NCI-H187 treated with DMSO at 0.1 percent for 48 hours (cell line): ENCODE measurements at regions not wholly inside any gene's neighbourhood (a gene's known extent, or its start where the extent isn't known, plus 50 kb on each side); places are given as distances from the start of the nearest gene placed in this dataset.
"Not testable (repeated sequence)": the region's sequence is repeated elsewhere in the genome, so short reads cannot be mapped to it uniquely, and the experiment has no call there.

ENCODE experiments used
- DNase-seq: peaks from one replicate; lab custom pipeline; 2025; lab: John Stamatoyannopoulos, UW

DNA sequence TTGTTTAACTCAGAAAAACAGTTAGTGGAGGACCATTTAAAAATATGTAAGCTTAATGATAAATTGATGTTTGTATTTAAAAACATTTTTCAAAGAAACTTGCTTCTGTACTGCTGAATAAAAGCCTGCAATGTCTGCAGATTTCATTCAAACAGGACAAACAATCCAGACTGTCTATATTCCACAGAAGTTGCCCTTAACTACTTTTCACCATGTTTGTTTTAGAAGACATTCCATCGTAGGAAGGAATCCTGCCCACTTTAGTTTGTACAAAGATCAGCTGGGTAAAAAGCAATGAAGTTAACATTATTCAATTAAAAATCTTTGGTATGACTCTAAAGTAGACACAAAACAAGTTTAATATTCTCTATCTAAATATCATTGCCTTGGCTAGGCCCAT lies 195.7 kb upstream of the CCNH start:
- no peak for DNase-seq

DNA sequence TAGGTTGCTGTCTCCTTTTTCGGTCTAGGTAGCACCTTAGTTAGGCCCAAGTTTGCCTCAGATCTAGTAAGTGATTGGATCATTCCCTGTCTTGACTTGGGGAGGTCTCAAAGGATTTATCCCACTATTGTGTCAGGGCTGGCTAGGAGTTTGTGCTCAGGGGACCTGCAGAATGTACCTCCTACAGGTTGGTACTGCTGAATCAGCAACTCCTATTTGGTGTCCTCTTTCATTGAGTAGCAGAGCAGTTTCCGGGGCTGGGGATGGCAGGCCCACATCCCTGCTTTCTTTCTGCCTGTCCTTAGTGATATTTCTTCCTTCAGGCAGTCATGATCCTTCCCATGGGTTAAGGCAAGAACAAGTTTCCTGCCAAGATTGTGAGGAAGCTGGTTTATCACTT lies 192.9 kb upstream of the CCNH start:
- DNase-seq, result no peak

DNA sequence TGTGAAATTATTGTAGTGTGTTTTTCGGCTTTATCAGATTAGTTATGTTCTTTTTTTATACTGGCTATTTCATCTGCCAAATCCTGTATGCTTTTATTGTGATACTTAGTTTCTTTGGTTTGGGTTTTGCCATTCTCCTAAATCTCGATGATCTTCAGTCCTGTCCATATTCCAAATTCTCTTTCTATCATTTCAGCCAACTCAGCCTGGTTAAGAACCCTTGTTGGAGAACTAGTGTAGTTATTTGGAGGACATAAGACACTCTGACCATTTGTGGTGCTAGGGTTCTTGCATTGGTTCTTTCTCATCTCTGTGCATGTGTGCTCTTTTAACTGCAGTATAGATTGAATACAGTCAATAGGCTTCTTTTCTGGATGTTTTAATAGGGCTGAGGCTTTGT lies 187.0 kb upstream of the CCNH start:
- DNase-seq, result no peak

DNA sequence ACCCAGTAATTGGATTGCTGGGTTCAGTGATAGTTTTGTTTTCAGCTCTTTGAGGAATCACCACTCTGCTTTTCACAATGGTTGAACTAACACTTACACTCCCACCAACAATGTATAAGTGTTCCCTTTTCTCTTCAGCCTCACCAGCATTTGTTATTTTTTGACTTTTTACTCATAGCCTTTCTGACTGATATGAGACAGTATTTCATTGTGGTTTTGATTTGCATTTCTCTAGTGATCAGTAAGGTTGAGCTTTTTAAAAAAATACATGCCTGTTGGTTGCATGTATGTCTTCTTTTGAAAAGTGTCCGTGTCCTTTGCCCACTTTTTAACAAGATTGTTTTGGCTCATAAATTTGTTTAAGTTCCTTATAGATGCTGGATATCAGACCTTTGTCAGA lies 185.7 kb upstream of the CCNH start:
- DNase-seq, result no peak

DNA sequence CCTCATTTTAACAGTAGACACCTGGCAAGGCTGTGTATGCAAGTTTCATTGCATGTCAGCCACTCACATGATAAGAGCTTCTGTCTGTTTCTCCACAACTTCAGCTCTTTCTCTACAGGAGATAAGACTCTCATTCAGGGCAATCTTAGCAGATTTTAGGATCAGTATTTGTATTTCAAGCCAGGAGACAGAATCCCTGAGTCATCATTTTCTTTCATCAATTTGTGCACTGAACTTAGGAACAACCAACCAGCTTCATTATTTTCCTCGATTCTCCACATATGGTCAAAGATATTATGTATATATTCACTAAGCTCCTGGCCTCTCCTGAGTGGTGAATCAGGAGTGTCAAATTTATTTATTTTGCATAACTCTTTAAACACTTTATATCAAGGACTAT lies 181.8 kb upstream of the CCNH start:
- DNase-seq, result no peak

DNA sequence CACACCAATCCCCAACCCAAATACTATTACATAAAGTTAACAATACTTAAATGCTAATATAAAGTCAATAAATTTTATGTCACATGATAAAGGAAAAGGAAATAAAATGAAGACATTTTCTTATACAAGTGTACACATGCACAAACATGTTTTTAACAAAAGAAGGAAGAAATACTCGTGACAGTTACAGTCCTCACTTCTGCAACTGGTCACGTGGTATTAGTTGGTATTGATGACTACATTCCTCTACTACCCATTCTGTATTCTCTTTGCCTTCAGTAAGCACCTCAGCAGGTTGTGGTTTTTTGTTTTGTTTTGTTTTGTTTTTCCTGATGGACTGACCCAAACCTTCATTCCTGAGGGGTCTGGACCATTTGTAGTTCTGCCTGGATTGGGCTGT lies 176.9 kb upstream of the CCNH start:
- no peak for DNase-seq

DNA sequence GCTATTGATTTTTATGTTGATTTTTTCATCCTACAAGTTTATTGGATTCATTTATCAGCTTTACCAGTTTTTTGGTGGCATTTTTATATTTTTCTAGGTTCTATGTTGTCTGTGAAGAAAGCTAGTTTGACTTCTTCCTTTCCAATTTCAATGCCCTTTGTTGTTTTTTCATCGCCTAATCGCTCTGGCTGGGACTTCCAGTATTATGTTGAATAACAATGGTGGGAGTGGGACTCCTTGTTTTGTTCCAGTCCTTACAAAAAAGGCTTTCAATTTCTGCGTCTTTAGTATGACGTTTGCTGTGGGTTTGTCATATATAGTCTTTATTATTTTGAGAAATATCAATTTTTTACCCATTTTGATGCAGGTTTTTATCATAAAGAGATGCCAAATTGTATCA lies 175.6 kb upstream of the CCNH start:
- no peak for DNase-seq

DNA sequence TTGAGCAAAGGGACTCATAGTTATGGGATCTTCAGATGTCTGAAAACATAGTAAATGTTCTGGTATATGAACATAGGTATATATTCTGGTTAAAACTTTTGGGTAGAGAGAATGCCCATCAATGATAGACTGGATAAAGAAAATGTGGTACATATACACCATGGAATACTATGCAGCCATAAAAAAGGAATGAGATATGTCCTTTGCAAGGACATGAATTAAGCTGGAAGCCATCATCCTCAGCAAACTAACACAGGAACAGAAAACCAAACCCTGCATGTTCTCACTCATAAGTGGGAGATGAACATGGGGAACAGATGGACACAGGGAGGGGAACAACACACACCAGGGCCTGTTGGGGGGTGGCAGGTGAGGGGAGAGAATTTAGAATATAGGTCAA lies 171.0 kb upstream of the CCNH start:
- not testable (repeated sequence) for DNase-seq

DNA sequence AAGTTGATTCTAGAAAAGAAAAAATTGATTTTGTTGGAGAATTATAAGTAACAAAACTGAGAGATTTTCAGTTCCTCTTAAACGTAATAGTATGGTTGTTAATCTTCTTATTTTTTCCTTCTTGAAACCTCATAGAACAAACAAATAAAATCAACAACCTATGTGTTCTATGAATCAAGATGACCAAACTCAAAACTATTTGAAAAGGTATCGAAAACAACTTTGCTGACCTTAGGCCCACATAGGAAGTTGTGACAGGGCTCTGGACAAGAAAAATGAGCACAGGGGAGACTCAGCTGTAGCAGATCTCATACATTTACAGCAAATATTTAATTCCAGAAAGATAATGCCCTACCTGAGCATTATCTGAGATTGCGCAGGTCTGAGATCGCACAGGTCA lies 169.4 kb upstream of the CCNH start:
- DNase-seq, result no peak

DNA sequence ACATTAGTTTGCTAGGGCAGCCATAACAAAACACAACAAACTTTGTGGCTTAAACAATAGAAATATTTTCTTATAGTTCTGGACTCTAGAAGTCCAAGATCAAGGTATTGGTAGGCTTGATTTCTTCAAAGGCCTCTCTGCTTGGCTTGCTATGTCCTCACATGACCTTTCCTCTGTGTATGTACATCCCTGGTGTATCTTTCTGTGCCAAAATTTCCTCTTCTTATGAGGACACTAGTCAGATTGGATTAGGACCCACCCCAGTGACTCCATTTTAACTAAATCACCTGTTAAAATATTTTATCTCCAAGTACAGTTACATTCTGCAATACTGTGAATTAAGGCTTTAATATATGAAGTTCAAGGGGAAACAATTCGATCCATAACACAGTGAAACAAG lies 168.9 kb upstream of the CCNH start:
- no peak for DNase-seq

DNA sequence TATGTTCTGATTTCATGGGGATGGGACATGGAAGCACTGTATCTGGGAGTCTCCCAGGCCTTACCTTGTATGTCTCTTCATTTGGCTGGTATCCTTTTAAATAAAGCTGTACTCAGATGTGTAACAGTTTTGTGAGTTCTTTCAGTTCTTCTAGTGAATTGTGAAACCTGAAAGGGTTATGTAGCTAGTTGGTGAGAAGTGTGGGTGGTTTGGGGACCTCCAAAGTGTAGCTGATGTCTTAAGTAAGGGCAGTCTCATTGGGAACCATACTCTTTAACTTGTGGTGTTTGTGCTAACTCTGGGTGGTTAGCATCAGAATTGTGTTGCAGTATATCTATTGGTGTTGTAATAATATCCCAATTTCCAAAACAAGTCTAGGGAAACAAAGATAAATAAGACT lies 166.9 kb upstream of the CCNH start:
- no peak for DNase-seq

DNA sequence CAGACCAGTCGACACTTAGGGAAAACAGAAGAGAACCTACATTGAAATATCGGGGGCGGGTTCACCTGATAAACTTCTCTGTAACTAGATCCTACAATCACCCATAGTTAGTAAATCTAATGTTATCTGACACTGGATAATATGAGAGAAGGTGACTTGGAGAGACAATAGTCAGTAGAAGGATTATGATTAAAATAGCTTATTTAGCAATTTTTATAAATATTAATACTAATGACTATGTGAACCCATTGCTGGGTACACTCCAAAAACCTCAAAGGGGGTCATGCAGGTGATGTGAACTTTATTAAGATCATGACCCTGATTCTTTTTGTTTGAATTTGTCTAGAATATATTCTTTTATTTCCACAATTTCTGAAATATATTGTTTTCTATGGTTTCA lies 164.1 kb upstream of the CCNH start:
- no peak for DNase-seq

DNA sequence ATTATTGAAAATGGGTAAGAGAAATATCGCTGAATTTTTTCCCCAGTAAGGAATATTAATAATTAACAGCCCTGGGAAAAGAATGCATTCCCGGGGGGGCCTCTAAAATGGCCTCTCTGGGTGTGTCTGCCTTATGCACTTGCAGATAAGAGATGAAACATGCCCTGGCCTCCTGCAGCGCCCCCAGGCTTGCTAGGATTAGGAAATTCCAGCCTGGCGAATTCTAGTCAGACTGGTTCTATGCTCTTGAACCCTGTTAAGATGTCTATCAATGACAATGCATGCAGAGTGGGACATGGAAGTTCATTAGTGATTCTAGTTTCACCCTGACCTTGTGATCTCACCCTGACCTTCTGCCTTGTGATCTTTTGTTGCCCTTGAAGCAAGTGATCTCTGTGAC lies 163.6 kb upstream of the CCNH start:
- not testable (repeated sequence) for DNase-seq

DNA sequence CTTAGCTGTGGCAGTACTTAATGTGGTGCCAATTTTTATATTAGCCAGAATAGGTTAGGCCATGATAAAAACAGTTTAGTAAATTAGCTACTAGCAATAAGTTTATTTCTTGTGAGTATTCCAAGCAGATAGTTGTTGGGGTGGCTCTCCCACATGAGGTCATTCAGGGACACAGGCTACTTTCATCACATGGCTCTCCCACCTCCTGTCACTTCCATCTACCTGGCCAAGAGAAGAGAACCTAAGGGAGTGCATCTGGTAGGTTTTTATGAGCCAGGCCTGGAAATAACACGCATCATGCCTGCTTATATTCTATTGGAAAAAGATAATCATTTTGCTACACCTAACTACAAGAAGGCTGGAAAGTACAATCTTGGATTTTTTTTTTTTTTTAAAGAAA lies 161.4 kb upstream of the CCNH start:
- no peak for DNase-seq

DNA sequence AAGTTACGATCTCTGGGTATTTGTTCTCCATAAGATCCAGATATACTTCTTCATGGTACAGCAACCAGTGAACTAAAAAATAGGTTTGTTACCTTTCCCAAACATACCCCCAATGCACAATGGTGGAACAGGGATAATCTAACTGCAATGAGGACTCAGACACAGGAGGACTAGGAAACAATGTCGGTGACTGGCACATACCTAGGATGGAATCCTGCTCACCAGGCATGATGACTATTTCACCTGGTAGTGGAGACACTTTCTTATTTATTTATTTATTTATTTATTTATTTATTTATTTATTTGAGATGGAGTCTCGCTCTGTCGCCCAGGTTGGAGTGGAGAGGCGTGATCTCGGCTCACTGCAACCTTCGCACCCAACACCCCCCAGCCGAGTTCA lies 159.9 kb upstream of the CCNH start:
- DNase-seq, result no peak

DNA sequence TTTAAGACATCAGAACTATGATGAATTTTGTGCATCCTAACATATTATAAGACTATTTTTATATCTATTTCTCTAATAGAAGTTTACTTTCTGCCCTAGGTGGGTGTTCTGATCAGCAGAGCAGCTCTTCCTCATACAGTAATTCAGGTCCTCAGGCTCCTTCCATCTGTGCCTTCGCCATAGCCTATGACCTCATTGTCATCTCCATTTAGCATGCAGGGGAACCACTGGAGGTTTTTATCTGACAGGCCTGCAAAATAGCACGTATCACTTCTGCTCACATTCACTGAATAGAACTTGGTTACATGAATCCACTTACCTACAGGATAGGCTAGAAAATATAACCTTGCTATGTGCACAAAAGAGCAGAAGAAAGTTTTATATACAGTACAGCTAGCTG lies 159.4 kb upstream of the CCNH start:
- no peak for DNase-seq

DNA sequence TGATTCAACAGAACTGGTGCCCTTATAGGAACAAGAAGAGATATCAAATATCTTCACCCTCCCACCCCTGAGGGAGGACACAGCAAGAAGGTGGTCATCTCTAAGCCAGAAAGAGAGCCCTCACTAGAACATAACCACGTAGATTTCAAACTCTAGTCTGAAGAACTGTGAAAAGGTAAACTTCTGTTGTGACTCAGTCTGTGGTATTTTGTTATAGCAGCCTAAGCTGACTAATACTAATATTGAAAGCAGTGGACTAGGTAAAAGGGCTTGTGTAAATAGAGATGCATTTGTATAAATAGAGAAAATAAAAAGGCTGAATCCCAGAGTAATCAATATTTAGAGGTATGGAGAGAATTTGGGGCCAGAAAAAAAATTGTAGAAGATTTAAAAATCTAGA lies 157.6 kb upstream of the CCNH start:
- DNase-seq, result no peak

DNA sequence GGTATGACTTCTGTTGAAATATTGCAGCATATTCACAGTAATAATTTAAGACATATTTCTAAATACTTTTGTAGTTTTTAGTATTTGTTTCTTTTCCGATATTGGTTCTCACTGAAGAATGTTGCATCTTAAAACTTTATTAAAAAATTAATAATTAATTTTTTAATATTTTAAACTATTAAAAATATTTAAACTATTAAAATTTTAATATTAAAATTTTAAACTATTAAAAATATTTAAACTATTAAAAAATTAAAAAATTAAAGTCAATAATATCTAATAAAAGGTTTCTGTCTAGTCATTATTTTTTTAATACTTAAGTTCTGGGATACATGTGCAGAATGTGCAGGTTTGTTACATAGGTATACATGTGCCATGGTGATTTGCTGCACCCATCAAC lies 149.3 kb upstream of the CCNH start:
- DNase-seq, result no peak

DNA sequence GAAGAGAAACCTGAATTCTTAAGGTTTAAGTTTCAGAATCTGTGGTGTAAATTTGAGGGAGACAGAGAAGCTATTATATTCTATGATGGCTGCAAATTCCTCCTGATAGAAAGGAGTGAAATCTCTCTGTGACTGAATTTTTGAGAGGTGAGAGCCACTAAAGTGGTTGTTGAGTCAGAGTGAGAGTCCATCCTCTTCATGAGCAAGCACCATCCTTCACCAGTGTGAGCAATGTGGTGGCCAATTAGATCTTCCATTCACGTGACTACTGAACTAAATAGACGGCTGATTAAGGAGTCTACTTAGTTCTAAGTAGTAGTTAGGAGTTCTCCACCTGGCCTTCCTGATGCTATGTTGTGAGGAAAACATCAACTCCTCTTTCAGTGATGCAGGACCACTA lies 147.8 kb upstream of the CCNH start:
- DNase-seq, result no peak

DNA sequence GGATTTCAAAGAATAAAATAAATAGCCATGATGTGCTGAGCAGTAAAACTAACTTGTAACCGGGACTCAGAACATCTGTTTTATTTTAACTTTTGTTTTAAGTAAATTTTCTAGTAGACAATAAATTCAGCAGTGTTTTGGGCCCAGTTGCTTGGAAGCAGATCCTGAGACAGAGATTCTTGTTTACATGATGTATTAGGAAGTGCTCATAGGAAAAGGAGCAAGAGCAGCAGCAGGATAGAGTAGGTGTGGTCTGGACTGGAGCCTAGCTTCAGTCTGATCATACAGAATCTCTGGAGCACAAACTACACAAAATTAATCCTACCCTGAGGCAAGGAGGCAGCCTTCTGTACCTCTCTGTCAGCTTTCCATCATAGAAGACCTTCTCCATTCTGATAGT lies 139.2 kb upstream of the CCNH start:
- no peak for DNase-seq

DNA sequence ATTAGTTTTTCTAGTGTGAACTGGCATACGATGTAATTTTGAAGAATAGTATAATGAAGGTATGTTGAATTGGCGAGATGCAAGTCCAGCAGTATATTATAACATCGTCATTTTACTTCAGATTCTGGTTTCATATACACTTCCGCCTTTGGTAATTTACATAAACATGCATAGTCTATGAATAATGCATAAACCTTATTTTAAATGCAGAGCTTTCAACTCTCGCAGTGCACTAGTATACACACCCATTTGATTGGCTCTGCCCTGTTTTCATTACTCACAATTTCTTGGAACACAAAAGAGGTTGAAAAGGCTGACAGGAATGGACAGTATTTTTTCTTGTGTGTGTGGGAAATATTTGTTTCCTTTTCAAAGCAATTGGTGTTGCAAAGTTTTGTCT lies 128.9 kb upstream of the CCNH start:
- no peak for DNase-seq

DNA sequence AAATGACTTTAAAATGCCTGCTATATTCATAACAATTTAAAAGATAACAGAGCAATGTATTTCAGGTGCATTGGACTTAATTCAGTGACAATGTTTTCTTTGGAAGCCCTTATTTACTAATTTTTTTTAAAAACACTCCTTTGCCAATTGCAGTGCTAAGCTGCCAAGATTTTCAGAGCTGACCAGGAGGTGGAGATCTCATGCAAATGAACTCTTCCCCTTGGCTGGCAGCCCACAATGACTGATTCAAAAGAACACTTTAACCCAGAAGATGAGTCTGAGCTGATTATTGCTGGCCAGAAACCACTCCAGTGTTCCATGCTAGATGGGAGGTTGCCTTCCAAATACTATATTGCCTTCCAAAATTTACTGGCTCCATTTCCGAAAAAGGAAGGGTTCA lies 128.3 kb upstream of the CCNH start:
- no peak for DNase-seq

DNA sequence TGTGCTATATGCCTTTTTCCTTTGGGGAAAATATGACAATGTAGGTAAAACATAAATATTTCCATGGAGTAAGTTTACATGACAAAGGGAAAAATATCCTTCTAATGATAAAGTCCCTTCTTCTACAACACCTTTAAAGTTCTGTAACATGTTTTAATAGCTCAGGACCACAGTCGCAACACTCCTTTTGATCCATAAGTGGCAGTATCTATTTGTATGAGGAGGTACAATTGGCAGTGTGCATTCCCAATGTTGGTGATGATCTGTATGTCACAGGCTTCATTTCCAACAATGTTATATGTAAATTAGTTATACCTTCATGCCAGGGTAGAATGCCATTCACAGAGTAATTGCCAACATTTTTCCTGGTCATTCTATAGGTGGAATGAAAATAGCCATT lies 127.1 kb upstream of the CCNH start:
- no peak for DNase-seq

DNA sequence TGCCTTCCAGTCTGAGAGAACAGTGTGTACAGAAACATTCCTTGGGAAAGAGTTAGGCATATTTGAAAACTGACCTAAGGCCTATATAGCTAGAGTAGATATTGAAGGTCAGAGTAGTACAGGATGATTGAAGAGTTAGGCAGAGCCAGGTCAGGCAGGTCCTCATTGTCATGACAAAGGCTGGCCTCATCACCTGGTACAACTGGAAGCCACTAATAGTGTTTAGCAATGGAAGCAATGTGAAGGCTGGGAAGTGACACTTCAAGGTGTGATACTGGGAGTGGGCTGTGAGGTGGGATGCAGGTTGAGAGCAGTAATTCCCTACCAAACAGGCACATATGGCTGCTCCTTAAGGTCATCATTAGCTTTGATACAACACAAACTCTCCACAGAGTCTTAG lies 123.6 kb upstream of the CCNH start:
- no peak for DNase-seq

DNA sequence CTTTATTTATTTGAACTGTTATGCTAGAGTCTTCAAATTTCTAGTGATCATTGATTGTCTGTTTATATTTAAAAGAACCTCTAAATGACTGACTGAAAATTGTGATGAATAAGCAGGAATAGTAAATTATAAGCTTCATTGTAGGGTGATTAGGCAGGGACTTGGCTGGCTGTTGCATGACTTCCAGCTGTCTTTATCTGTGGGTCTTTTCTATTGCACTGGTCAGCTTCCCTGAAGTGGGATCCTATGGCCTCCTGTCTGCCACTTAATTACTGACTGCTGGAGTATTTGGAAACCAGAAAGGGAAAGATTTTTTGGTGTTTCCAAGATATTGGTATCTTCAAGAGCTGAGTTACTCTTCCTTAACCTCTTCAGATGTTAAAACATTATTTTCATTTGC lies 123.0 kb upstream of the CCNH start:
- no peak for DNase-seq
